ENCODE measurements at regions not wholly inside any gene's neighbourhood (a gene's known extent, or its start where the extent isn't known, plus 50 kb on each side); places are given as distances from the start of the nearest gene placed in this dataset.

GRCh38 chr5:97836816-97837215 is 653.8 kb upstream of the RIOK2 start:
- H3K36me3 ChIP-seq (ENCODE audit: control insufficient read depth in 3 of 3, insufficient read depth in 3 of 3, low read length in 3 of 3), result no peaks in the 10 kb centered on the region
- no peaks in the 10 kb centered on the region for H3K9me3 ChIP-seq (ENCODE audit: control insufficient read depth in 3 of 3, low read length in 3 of 3)
- H3K9ac ChIP-seq (ENCODE audit: low read depth in 1 of 3, low read length in 3 of 3), result no peak overlapping the region
- H3K4me1 ChIP-seq (ENCODE audit: control insufficient read depth in 3 of 3, insufficient read depth in 3 of 3, low read length in 3 of 3), result peaks cover 0 to 7% (median 0%) of the 10 kb centered on the region in 3 donors
- no peaks in the 10 kb centered on the region for H3K27me3 ChIP-seq (ENCODE audit: control insufficient read depth in 3 of 3, insufficient read depth in 3 of 3, low read length in 3 of 3)
- H3K27ac ChIP-seq (ENCODE audit: low read depth, low read length), result no peak overlapping the region
- no peak overlapping the region for H3K4me3 ChIP-seq (ENCODE audit: low read length in 3 of 3)

- Histone ChIP-seq H3K36me3 (ENCODE audit: control insufficient read depth in 3 of 3, insufficient read depth in 3 of 3, low read length in 3 of 3) (no peaks in the 10 kb centered on the region), H3K27me3 (ENCODE audit: control insufficient read depth in 3 of 3, insufficient read depth in 3 of 3, low read length in 3 of 3) (no peaks in the 10 kb centered on the region), H3K9me3 (ENCODE audit: control insufficient read depth in 3 of 3, low read length in 3 of 3) (no peaks in the 10 kb centered on the region), H3K9ac (ENCODE audit: low read depth in 1 of 3, low read length in 3 of 3) (no peak overlapping the region), H3K27ac (ENCODE audit: low read depth, low read length) (no peak overlapping the region), H3K4me1 (ENCODE audit: control insufficient read depth in 3 of 3, insufficient read depth in 3 of 3, low read length in 3 of 3) (peaks cover 0 to 7% (median 0%) of the 10 kb centered on the region in 3 donors), H3K4me3 (ENCODE audit: low read length in 3 of 3) (no peak overlapping the region)
Measured at GRCh38 chr5:97838214-97838613, 655.2 kb upstream of the RIOK2 start.

- H3K4me3 ChIP-seq (ENCODE audit: low read length in 3 of 3), result no peak overlapping the region
- no peaks in the 10 kb centered on the region for H3K27me3 ChIP-seq (ENCODE audit: control insufficient read depth in 3 of 3, insufficient read depth in 3 of 3, low read length in 3 of 3)
- no peak overlapping the region for H3K27ac ChIP-seq (ENCODE audit: low read depth, low read length)
- H3K9me3 ChIP-seq (ENCODE audit: control insufficient read depth in 3 of 3, low read length in 3 of 3), result no peaks in the 10 kb centered on the region
- no peak overlapping the region for H3K9ac ChIP-seq (ENCODE audit: low read depth in 1 of 3, low read length in 3 of 3)
- H3K4me1 ChIP-seq (ENCODE audit: control insufficient read depth in 3 of 3, insufficient read depth in 3 of 3, low read length in 3 of 3), result peaks cover 0 to 7% (median 0%) of the 10 kb centered on the region in 3 donors
- no peaks in the 10 kb centered on the region for H3K36me3 ChIP-seq (ENCODE audit: control insufficient read depth in 3 of 3, insufficient read depth in 3 of 3, low read length in 3 of 3)
Measured at GRCh38 chr5:97839341-97840086, 656.5 kb upstream of the RIOK2 start.

- H3K4me3 ChIP-seq (ENCODE audit: low read length in 3 of 3), result no peak overlapping the region
- H3K9ac ChIP-seq (ENCODE audit: low read depth in 1 of 3, low read length in 3 of 3), result no peak overlapping the region
- no peak overlapping the region for H3K27ac ChIP-seq (ENCODE audit: low read depth, low read length)
- H3K4me1 ChIP-seq (ENCODE audit: control insufficient read depth in 3 of 3, insufficient read depth in 3 of 3, low read length in 3 of 3), result peaks cover 0 to 7% (median 0%) of the 10 kb centered on the region in 3 donors
- no peaks in the 10 kb centered on the region for H3K27me3 ChIP-seq (ENCODE audit: control insufficient read depth in 3 of 3, insufficient read depth in 3 of 3, low read length in 3 of 3)
- H3K9me3 ChIP-seq (ENCODE audit: control insufficient read depth in 3 of 3, low read length in 3 of 3), result no peaks in the 10 kb centered on the region
- H3K36me3 ChIP-seq (ENCODE audit: control insufficient read depth in 3 of 3, insufficient read depth in 3 of 3, low read length in 3 of 3), result no peaks in the 10 kb centered on the region
Measured at GRCh38 chr5:97840643-97841042, 657.6 kb upstream of the RIOK2 start.

- no peaks in the 10 kb centered on the region for H3K36me3 ChIP-seq (ENCODE audit: control insufficient read depth in 3 of 3, insufficient read depth in 3 of 3, low read length in 3 of 3)
Measured at GRCh38 chr5:97842687-97843086, 659.6 kb upstream of the RIOK2 start.

GRCh38 chr5:97844797-97845196 is 661.8 kb upstream of the RIOK2 start:
- no peak overlapping the region for H3K9ac ChIP-seq (ENCODE audit: low read depth in 1 of 3, low read length in 3 of 3)

More at GRCh38 chr5:97842687-97843086, 659.6 kb upstream of the RIOK2 start:
- Histone ChIP-seq H3K27ac (ENCODE audit: low read depth, low read length) (no peak overlapping the region), H3K9me3 (ENCODE audit: control insufficient read depth in 3 of 3, low read length in 3 of 3) (no peaks in the 10 kb centered on the region), H3K27me3 (ENCODE audit: control insufficient read depth in 3 of 3, insufficient read depth in 3 of 3, low read length in 3 of 3) (no peaks in the 10 kb centered on the region), H3K4me3 (ENCODE audit: low read length in 3 of 3) (no peak overlapping the region), H3K4me1 (ENCODE audit: control insufficient read depth in 3 of 3, insufficient read depth in 3 of 3, low read length in 3 of 3) (peaks cover 0 to 7% (median 0%) of the 10 kb centered on the region in 3 donors), H3K9ac (ENCODE audit: low read depth in 1 of 3, low read length in 3 of 3) (no peak overlapping the region)

GRCh38 chr5:97846643-97847042 is 663.6 kb upstream of the RIOK2 start:
- Histone ChIP-seq H3K36me3 (ENCODE audit: control insufficient read depth in 3 of 3, insufficient read depth in 3 of 3, low read length in 3 of 3) (no peaks in the 10 kb centered on the region), H3K9ac (ENCODE audit: low read depth in 1 of 3, low read length in 3 of 3) (no peak overlapping the region), H3K27ac (ENCODE audit: low read depth, low read length) (no peak overlapping the region), H3K9me3 (ENCODE audit: control insufficient read depth in 3 of 3, low read length in 3 of 3) (no peaks in the 10 kb centered on the region), H3K4me1 (ENCODE audit: control insufficient read depth in 3 of 3, insufficient read depth in 3 of 3, low read length in 3 of 3) (no peaks in the 10 kb centered on the region), H3K27me3 (ENCODE audit: control insufficient read depth in 3 of 3, insufficient read depth in 3 of 3, low read length in 3 of 3) (no peaks in the 10 kb centered on the region), H3K4me3 (ENCODE audit: low read length in 3 of 3) (no peak overlapping the region)

More at GRCh38 chr5:97844797-97845196, 661.8 kb upstream of the RIOK2 start:
- no peaks in the 10 kb centered on the region for H3K27me3 ChIP-seq (ENCODE audit: control insufficient read depth in 3 of 3, insufficient read depth in 3 of 3, low read length in 3 of 3)
- peaks cover 0 to 2% (median 0%) of the 10 kb centered on the region in 3 donors for H3K4me1 ChIP-seq (ENCODE audit: control insufficient read depth in 3 of 3, insufficient read depth in 3 of 3, low read length in 3 of 3)
- H3K27ac ChIP-seq (ENCODE audit: low read depth, low read length), result no peak overlapping the region
- no peaks in the 10 kb centered on the region for H3K36me3 ChIP-seq (ENCODE audit: control insufficient read depth in 3 of 3, insufficient read depth in 3 of 3, low read length in 3 of 3)
- H3K4me3 ChIP-seq (ENCODE audit: low read length in 3 of 3), result no peak overlapping the region
- H3K9me3 ChIP-seq (ENCODE audit: control insufficient read depth in 3 of 3, low read length in 3 of 3), result no peaks in the 10 kb centered on the region

- H3K27ac ChIP-seq (ENCODE audit: low read depth, low read length), result no peak overlapping the region
Measured at GRCh38 chr5:97847920-97848631, 665.0 kb upstream of the RIOK2 start.

GRCh38 chr5:97851036-97851435 is 668.0 kb upstream of the RIOK2 start:
- no peaks in the 10 kb centered on the region for H3K27me3 ChIP-seq (ENCODE audit: control insufficient read depth in 3 of 3, insufficient read depth in 3 of 3, low read length in 3 of 3)
- no peaks in the 10 kb centered on the region for H3K4me1 ChIP-seq (ENCODE audit: control insufficient read depth in 3 of 3, insufficient read depth in 3 of 3, low read length in 3 of 3)
- H3K9me3 ChIP-seq (ENCODE audit: control insufficient read depth in 3 of 3, low read length in 3 of 3), result no peaks in the 10 kb centered on the region
- no peak overlapping the region for H3K4me3 ChIP-seq (ENCODE audit: low read length in 3 of 3)
- H3K27ac ChIP-seq (ENCODE audit: low read depth, low read length), result no peak overlapping the region
- H3K36me3 ChIP-seq (ENCODE audit: control insufficient read depth in 3 of 3, insufficient read depth in 3 of 3, low read length in 3 of 3), result no peaks in the 10 kb centered on the region
- no peak overlapping the region for H3K9ac ChIP-seq (ENCODE audit: low read depth in 1 of 3, low read length in 3 of 3)

More at GRCh38 chr5:97847920-97848631, 665.0 kb upstream of the RIOK2 start:
- H3K9ac ChIP-seq (ENCODE audit: low read depth in 1 of 3, low read length in 3 of 3), result no peak overlapping the region
- no peaks in the 10 kb centered on the region for H3K4me1 ChIP-seq (ENCODE audit: control insufficient read depth in 3 of 3, insufficient read depth in 3 of 3, low read length in 3 of 3)
- no peaks in the 10 kb centered on the region for H3K36me3 ChIP-seq (ENCODE audit: control insufficient read depth in 3 of 3, insufficient read depth in 3 of 3, low read length in 3 of 3)
- no peaks in the 10 kb centered on the region for H3K27me3 ChIP-seq (ENCODE audit: control insufficient read depth in 3 of 3, insufficient read depth in 3 of 3, low read length in 3 of 3)
- no peak overlapping the region for H3K4me3 ChIP-seq (ENCODE audit: low read length in 3 of 3)
- H3K9me3 ChIP-seq (ENCODE audit: control insufficient read depth in 3 of 3, low read length in 3 of 3), result no peaks in the 10 kb centered on the region

Measured in skeletal muscle tissue (tissue), 3 donors.